ENCODE measurements at regions not wholly inside any gene's neighbourhood (a gene's known extent, or its start where the extent isn't known, plus 50 kb on each side); places are given as distances from the start of the nearest gene placed in this dataset.

- H3K27ac Mint-ChIP-seq: peak overlapping the region; percentile 85 to 99 (median 97)
- H3K27me3 Mint-ChIP-seq: no peaks in the 10 kb centered on the region
- peaks cover 5% of the 10 kb centered on the region for H3K36me3 Mint-ChIP-seq
- peak overlapping the region; percentile 76 to 94 (median 88) for H3K4me3 Mint-ChIP-seq
- peaks cover 42 to 50% (median 43%) of the 10 kb centered on the region in 3 donors for H3K4me1 Mint-ChIP-seq
- peaks cover 0 to 4% (median 0%) of the 10 kb centered on the region in 3 donors for H3K9me3 Mint-ChIP-seq
Observed at GRCh38 chr12:92505254-92506231, 197.2 kb upstream of the PLEKHG7 start.

- H3K36me3 Mint-ChIP-seq: peaks cover 5% of the 10 kb centered on the region
- H3K9me3 Mint-ChIP-seq: no peaks in the 10 kb centered on the region
- no peaks in the 10 kb centered on the region for H3K27me3 Mint-ChIP-seq
- H3K4me3 Mint-ChIP-seq: peak overlapping the region in 2 of 4 donors; percentile 37 to 86
- H3K4me1 Mint-ChIP-seq: peaks cover 42 to 48% (median 43%) of the 10 kb centered on the region in 3 donors
- H3K27ac Mint-ChIP-seq: peak overlapping the region; percentile 92 to 99 (median 97)
Observed at GRCh38 chr12:92504594-92504981, 198.2 kb upstream of the PLEKHG7 start.

- Mint-ChIP-seq H3K27ac (peak overlapping the region; percentile 92 to 99 (median 97)), H3K4me1 (peaks cover 42 to 48% (median 43%) of the 10 kb centered on the region in 3 donors), H3K36me3 (peaks cover 5% of the 10 kb centered on the region)
Observed at GRCh38 chr12:92503971-92504593, 198.7 kb upstream of the PLEKHG7 start.

GRCh38 chr12:92503029-92503931 lies 199.5 kb upstream of the PLEKHG7 start:
- H3K4me3 Mint-ChIP-seq: peak overlapping the region; percentile 56 to 88 (median 79)
- H3K27ac Mint-ChIP-seq: peak overlapping the region; percentile 92 to 99 (median 97)
- peaks cover 2% of the 10 kb centered on the region for H3K36me3 Mint-ChIP-seq
- H3K27me3 Mint-ChIP-seq: no peaks in the 10 kb centered on the region
- no peaks in the 10 kb centered on the region for H3K9me3 Mint-ChIP-seq
- H3K4me1 Mint-ChIP-seq: peaks cover 42 to 48% (median 43%) of the 10 kb centered on the region in 3 donors

More at GRCh38 chr12:92503971-92504593, 198.7 kb upstream of the PLEKHG7 start:
- Mint-ChIP-seq H3K4me3 (peak overlapping the region; percentile 54 to 88 (median 79)), H3K9me3 (no peaks in the 10 kb centered on the region), H3K27me3 (no peaks in the 10 kb centered on the region)

- H3K36me3 Mint-ChIP-seq: peaks cover 1% of the 10 kb centered on the region
- H3K4me3 Mint-ChIP-seq: peak overlapping the region; percentile 56 to 88 (median 79)
- H3K4me1 Mint-ChIP-seq: peaks cover 42 to 48% (median 43%) of the 10 kb centered on the region in 3 donors
- no peaks in the 10 kb centered on the region for H3K9me3 Mint-ChIP-seq
- peak overlapping the region; percentile 92 to 99 (median 97) for H3K27ac Mint-ChIP-seq
- H3K27me3 Mint-ChIP-seq: no peaks in the 10 kb centered on the region
Observed at GRCh38 chr12:92502417-92503028, 200.3 kb upstream of the PLEKHG7 start.

GRCh38 chr12:92496790-92497189 lies 206.0 kb upstream of the PLEKHG7 start:
- H3K27ac Mint-ChIP-seq: no peak overlapping the region
- H3K9me3 Mint-ChIP-seq: peaks cover 0 to 5% (median 4%) of the 10 kb centered on the region in 3 donors
- peaks cover 5% of the 10 kb centered on the region for H3K36me3 Mint-ChIP-seq
- H3K4me1 Mint-ChIP-seq: peaks cover 20 to 40% (median 31%) of the 10 kb centered on the region in 3 donors
- H3K4me3 Mint-ChIP-seq: no peak overlapping the region
- H3K27me3 Mint-ChIP-seq: no peaks in the 10 kb centered on the region

GRCh38 chr12:92495108-92495507 lies 207.7 kb upstream of the PLEKHG7 start:
- peaks cover 7% of the 10 kb centered on the region for H3K36me3 Mint-ChIP-seq

GRCh38 chr12:92493816-92494215 lies 209.0 kb upstream of the PLEKHG7 start:
- H3K4me1 Mint-ChIP-seq: peaks cover 31 to 56% (median 42%) of the 10 kb centered on the region in 3 donors
- peaks cover 7% of the 10 kb centered on the region for H3K36me3 Mint-ChIP-seq
- H3K9me3 Mint-ChIP-seq: peaks cover 3 to 17% (median 7%) of the 10 kb centered on the region in 3 donors
- no peak overlapping the region for H3K27ac Mint-ChIP-seq
- no peaks in the 10 kb centered on the region for H3K27me3 Mint-ChIP-seq
- H3K4me3 Mint-ChIP-seq: peak overlapping the region in 1 of 4 donors; percentile 67

More at GRCh38 chr12:92495108-92495507, 207.7 kb upstream of the PLEKHG7 start:
- no peaks in the 10 kb centered on the region for H3K27me3 Mint-ChIP-seq
- peaks cover 3 to 13% (median 7%) of the 10 kb centered on the region in 3 donors for H3K9me3 Mint-ChIP-seq
- peak overlapping the region in 1 of 4 donors; percentile 0 for H3K4me3 Mint-ChIP-seq
- H3K4me1 Mint-ChIP-seq: peaks cover 20 to 44% (median 30%) of the 10 kb centered on the region in 3 donors
- H3K27ac Mint-ChIP-seq: peak overlapping the region in 1 of 3 donors; percentile 9

GRCh38 chr12:92492995-92493394 lies 209.8 kb upstream of the PLEKHG7 start:
- H3K27ac Mint-ChIP-seq: no peak overlapping the region
- peaks cover 3 to 17% (median 7%) of the 10 kb centered on the region in 3 donors for H3K9me3 Mint-ChIP-seq
- peak overlapping the region in 1 of 4 donors; percentile 63 for H3K4me3 Mint-ChIP-seq
- H3K36me3 Mint-ChIP-seq: peaks cover 7% of the 10 kb centered on the region
- no peaks in the 10 kb centered on the region for H3K27me3 Mint-ChIP-seq
- peaks cover 39 to 64% (median 48%) of the 10 kb centered on the region in 3 donors for H3K4me1 Mint-ChIP-seq

- Mint-ChIP-seq H3K4me3 (peak overlapping the region in 2 of 4 donors; percentile 19 to 68), H3K9me3 (peaks cover 3 to 17% (median 7%) of the 10 kb centered on the region in 3 donors), H3K4me1 (peaks cover 40 to 65% (median 48%) of the 10 kb centered on the region in 3 donors), H3K36me3 (peaks cover 7% of the 10 kb centered on the region), H3K27ac (peak overlapping the region in 2 of 3 donors; percentile 31 to 63), H3K27me3 (no peaks in the 10 kb centered on the region)
Observed at GRCh38 chr12:92492291-92492690, 210.5 kb upstream of the PLEKHG7 start.

GRCh38 chr12:92489781-92490180 lies 213.0 kb upstream of the PLEKHG7 start:
- peaks cover 55 to 72% (median 55%) of the 10 kb centered on the region in 3 donors for H3K4me1 Mint-ChIP-seq
- H3K4me3 Mint-ChIP-seq: peak overlapping the region in 1 of 4 donors; percentile 65
- peaks cover 11% of the 10 kb centered on the region for H3K36me3 Mint-ChIP-seq
- H3K9me3 Mint-ChIP-seq: peaks cover 3 to 17% (median 7%) of the 10 kb centered on the region in 3 donors
- peaks cover 1% of the 10 kb centered on the region for H3K27me3 Mint-ChIP-seq
- H3K27ac Mint-ChIP-seq: peak overlapping the region; percentile 83 to 98 (median 96)

- peaks cover 1% of the 10 kb centered on the region for H3K27me3 Mint-ChIP-seq
- H3K27ac Mint-ChIP-seq: peak overlapping the region; percentile 93 to 98 (median 96)
- H3K9me3 Mint-ChIP-seq: peaks cover 3 to 17% (median 6%) of the 10 kb centered on the region in 3 donors
- H3K4me1 Mint-ChIP-seq: peaks cover 50 to 68% (median 55%) of the 10 kb centered on the region in 3 donors
- H3K4me3 Mint-ChIP-seq: peak overlapping the region; percentile 64 to 89 (median 84)
- peaks cover 11% of the 10 kb centered on the region for H3K36me3 Mint-ChIP-seq
Observed at GRCh38 chr12:92488735-92489134, 214.1 kb upstream of the PLEKHG7 start.

- H3K36me3 Mint-ChIP-seq: peaks cover 14% of the 10 kb centered on the region
- H3K4me1 Mint-ChIP-seq: peaks cover 53 to 55% (median 55%) of the 10 kb centered on the region in 3 donors
- peak overlapping the region in 3 of 4 donors; percentile 34 to 68 (median 49) for H3K4me3 Mint-ChIP-seq
- H3K27ac Mint-ChIP-seq: peak overlapping the region; percentile 77 to 84 (median 84)
- H3K27me3 Mint-ChIP-seq: peaks cover 1% of the 10 kb centered on the region
- peaks cover 3 to 20% (median 6%) of the 10 kb centered on the region in 3 donors for H3K9me3 Mint-ChIP-seq
Observed at GRCh38 chr12:92487138-92487485, 215.7 kb upstream of the PLEKHG7 start.

Data from IgD-negative memory B cell (primary cell).